Amniotic epithelial cell (primary cell): ENCODE measurements at regions not wholly inside any gene's neighbourhood (a gene's known extent, or its start where the extent isn't known, plus 50 kb on each side); places are given as distances from the start of the nearest gene placed in this dataset.

Experiments used
- DNase-seq: peaks from one replicate; pipeline ENCODE4 v3.0.0-alpha.2; 2010; ENCODE audit warnings: low read depth

DNA sequence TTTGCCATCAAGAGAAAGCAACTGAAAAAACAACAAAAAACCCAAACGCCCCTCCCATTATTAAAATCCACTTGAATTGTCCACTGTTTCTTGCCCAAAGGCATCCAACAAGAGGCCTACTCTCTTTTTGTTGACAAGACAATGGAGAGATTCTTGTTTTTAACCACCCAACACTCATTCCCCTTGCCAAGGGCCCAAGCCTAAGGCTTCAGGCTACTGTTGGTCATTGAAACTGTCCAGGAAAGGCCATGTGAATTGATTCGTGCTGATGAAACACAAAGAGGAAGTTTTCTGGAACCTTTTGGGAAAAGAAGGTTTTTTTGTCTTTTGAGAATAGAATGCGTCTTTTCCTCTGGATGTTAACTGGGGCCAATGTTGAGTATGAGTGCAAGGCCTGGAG lies 157.4 kb upstream of the PFN2 start:
- no peak for DNase-seq

DNA sequence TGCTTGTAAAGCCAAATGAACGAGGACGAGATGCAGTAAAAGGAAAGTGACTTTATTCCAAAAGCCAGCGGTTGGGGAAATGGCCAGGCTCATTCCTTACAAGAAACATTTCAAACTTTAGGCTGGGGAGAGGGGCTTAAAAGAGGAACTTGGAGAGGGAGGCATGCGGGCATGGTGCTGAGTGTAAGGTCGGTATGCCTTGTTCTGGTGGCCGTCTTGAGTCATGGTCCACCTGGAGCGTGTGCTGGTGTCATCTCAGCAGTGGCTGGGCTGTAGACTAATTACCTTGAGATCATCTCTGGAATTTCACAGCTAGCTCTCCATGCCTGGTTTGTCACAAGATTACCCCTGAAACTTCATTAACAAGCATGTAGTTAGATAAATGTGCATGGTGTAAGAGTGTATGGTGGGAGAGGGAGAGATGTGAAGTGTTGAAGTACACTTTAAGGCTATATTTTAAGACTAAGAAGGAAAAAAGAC lies 156.4 kb upstream of the PFN2 start:
- no peak for DNase-seq

DNA sequence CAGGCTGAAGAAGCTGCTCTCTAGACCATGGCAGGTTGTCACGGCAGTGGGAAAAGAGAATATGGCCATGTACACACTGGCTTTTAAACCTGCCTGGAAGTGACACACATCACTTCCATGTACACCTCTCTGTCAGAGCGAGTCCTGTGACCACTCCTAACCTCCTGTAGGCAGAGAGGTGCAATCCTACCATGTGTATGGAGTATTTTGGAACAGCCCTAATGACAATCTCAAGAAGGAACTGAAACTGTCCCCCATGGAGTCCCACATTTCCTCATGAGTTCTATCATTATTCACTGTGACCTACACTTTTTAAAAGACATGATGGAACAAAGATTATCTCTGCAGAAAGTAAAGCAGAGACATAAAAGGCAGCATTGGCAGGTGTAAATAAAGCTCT lies 153.4 kb upstream of the PFN2 start:
- DNase-seq = no peak

GRCh38 chr3:150123249-150123648 lies 152.6 kb upstream of the PFN2 start:
- peak; percentile 28 for DNase-seq

GRCh38 chr3:150118219-150118618 lies 147.5 kb upstream of the PFN2 start:
- DNase-seq = no peak

DNA sequence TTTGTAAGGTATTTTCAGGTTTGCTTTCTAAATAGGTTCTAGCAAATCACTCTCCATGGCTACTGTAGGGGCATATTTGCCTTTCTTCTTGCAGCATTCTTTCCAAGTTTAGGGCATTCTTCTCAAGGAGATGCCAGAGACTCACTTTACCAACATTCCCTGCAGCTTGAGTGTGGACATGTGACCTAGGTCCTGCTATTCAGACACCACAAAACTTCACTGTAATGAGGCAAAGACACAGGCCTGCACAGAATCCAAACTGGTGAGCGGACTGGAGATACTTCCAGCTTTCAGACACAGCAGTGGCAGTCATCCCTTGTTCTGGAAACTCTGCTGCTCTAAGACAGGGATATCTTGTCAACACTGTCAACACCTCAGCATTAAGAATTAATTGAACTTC lies 146.4 kb upstream of the PFN2 start:
- DNase-seq = no peak

GRCh38 chr3:150116196-150116595 lies 145.5 kb upstream of the PFN2 start:
- DNase-seq = no peak

DNA sequence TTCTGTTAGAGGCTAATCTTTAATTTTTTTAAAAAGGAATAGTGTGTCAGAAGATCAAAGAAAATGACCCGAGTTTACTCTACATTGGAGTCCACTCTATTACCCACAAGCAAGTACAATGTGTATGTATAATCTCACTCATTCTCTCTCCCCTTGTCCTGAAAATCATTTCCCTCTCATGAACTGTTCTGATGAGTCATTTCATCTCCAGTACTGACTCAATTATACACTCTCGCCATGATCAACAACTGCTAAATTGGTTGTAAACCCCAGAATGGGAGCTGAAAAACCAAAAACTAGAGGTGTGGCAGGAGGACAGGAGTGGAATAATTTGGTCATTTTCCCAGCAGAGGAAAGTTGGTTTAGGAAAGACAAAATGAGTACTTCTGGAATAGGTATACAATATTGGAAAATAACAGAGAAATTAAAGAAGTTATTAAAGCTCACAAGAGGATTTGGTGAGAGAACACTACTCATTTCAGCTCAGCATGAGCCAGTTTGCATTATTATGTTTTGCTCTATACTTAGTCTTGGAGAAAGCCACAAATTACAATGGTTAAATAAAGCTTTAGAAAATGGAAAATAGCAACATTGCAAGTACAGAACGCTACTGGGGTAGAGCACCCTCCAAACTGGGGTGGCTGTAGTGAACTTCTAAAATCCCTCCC lies 144.3 kb upstream of the PFN2 start:
- DNase-seq = peak; percentile 41

GRCh38 chr3:150114273-150114672 lies 143.6 kb upstream of the PFN2 start:
- no peak for DNase-seq

DNA sequence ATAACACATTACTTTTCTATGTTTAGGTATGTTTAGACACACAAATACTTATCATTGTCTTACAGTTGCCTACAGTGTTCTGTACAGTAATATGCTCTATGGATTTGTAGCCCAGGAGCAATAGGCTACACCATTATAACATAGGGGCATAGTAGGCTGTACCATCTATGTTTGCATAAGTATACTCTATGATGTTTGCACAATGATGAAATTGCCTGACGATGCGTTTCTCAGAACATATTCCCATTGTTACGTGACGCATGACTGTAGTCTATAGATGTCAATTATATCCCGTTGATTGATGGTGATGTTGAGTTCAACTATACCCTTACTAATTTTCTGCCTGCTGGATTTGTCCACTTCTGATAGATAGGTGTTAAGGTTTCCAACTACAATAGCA lies 139.4 kb upstream of the PFN2 start:
- no peak for DNase-seq

- DNase-seq = no peak
These were observed 136.9 kb upstream of the PFN2 start for GRCh38 chr3:150107429-150108175.

DNA sequence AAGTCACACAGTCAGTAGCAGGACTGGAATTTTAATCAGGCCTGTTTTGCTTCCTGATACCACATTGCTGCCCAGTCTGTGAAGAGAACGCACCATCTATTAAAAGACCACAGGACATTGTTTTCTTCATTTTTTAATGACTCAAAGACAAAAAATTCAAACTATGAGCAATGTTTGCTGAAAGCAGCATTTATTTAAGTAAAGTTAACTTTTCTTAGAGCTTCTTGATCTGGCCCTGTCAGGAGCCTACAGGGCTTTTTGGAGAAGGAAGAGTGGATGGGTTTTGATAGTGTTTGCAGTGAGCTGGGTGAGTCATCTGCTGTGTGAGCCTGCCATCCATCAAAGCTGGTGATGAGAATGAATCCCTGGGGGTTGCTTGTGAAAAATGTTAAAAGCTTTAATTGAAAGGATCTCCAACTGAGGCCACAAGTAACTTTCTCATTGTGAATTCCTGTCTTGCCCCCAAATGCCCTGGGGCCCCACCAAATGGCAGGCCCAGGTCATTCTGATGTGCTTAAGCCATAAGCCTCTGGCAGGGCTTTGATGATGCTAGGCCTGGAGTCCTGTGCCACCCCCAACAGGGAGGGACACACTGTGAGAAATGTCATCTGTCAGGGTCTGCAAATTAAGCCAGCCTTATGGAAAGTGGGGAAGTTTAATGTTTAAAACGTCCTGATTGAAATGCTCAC lies 136.2 kb upstream of the PFN2 start:
- peak; percentile 95 for DNase-seq

GRCh38 chr3:150105886-150106612 lies 135.4 kb upstream of the PFN2 start:
- no peak for DNase-seq

DNA sequence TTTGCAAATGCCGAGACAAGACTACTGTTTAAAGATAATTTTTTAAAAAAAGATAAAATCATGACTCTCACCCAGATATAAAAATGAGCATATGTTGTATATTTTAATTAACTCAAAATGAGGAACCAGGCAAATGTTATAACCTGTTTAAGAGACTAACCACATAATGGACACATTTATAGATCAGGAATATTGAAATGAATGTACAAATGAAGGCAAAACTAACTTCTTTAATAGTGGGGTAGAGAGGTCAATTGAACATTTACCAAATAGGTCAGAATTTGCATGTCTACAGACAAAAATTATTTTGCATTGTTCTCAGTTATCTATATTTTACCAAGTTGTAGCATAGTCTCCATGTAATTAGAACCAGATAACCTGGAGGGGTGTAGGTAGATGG lies 134.3 kb upstream of the PFN2 start:
- no peak for DNase-seq

GRCh38 chr3:150104564-150104963 lies 133.9 kb upstream of the PFN2 start:
- peak; percentile 39 for DNase-seq

DNA sequence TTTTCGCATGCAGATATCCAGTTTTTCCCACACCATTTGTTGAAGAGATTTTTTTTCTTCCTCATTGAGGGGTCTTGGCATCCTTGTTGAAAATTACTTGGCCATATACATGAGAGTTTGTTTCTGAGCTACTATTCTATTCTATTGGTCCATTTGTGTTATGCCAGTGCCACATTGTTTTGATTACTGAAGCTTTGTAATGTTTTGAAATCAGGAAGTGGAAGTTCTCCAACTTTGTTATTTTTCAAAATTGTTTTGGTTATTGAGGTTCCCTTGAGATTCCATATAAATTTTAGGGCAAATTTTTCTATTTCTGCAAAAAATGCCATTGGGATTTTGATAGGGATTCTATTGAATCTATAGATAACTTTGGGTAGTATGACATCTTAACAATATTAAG lies 130.3 kb upstream of the PFN2 start:
- DNase-seq = no peak

DNA sequence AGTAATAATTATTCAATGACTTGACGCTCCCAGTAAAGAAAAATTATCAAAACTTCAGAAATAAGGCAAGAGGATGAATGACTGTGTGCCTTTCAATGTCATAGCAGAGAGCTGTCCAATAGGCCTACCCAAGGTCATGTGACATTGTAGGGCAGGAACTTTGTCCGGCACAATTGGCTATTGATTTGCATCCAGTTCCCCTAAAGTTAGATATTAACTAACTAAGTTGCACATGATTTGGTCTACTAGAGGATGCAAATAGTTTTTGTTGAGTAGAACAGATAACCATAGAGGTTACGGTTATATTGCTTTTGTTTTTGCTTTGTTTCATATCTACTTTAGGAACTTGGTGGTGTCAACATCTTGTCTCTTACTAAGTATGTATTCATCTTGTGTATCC lies 127.9 kb upstream of the PFN2 start:
- DNase-seq = no peak

- DNase-seq = peak; percentile 65
These were observed 126.8 kb upstream of the PFN2 start for GRCh38 chr3:150097588-150097890.

DNA sequence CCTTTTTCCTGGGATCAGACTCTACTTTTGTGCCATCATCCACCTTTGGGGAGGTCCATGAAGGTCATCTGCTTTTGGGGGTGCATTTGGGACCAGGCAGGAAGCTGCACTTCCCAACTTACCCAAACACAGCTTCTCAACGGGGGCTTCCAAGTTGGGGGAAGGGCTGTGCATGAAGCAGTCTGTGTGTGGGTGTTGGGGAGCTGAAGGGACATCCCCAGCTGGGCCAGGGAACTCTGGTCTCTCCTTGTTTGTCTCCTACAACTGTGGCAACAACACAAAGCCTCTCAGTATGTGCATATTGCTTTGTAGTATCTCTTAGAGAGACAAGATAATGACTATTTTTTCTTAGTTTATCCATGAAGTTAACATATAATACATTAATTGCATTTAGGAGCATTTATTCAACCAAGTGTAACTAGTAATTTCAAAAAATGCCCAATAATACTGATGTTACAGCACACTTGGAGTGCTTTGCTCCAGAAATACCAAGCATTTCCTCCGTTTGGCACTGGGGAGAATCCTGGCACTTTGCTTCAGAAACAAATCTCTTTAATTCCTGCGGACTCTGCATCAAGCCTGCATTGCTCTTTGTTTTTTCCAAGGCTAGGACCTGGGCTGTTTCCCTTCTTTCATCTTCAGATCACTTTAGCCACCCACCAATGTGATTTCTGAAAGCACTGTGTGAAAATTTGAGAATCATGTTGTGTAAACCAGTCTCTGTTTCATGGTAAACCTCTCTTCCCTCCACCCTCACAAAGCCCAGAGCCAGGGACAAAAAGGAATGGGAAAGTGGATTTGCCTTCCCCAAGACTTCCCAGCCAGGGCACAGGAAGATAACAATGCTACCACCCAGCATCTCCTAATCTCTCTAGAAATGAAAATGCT lies 126.2 kb upstream of the PFN2 start:
- DNase-seq = no peak

DNA sequence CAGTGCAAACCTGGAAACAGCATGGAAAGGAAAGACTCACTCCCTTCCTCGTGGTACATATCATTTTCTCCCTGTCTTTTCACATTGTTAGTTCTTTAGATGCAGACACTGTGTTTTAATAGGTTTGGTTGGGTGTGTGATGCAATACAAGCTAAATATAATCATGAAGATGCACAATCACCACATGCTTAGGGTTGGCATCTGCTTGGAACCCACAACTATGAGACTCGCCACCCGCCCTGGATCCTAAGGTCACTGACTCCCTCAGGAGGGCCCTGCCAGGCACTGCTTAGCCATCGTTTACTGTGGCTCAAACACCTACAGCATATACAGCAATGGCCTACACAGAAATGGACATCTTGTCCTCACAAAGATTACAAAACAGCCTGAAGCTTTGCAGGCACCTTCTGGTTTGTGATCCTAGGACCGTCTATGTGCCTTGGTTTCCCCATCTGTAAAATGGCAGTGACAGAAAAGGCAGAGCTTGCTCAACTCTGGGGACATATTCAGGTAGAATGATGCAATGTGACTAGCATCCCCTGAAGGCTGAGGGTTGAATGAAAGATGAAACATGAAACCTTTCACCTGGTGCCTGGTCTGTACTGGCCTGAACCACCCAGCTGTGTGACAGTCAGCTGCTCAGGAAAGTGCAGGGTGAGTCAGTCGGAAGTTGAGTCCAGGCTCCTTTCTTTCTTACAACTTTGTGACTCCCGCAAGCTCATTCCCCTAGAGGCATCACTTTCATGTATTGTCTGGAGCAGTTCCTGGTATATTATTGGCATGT lies 123.6 kb upstream of the PFN2 start:
- peak; percentile 69 for DNase-seq

- no peak for DNase-seq
These were observed 120.9 kb upstream of the PFN2 start for GRCh38 chr3:150091626-150092025.
